Breast epithelium (tissue), 4 donors: ENCODE measurements at regions not wholly inside any gene's neighbourhood (a gene's known extent, or its start where the extent isn't known, plus 50 kb on each side); places are given as distances from the start of the nearest gene placed in this dataset.

Source experiments
- DNase-seq, 2 donors: peaks; one replicate each; pipeline ENCODE4 v3.0.0-alpha.2; 2019; ENCODE audit warnings: low spot score in 2 of 2
- H3K27ac ChIP-seq, 2 donors: fragments of 200-600 bp; sonication (generic) in 1 of 2; one replicate each; pipeline ENCODE4 v1.5.1; 2016 to 2019; ENCODE audit warnings: mild to moderate bottlenecking in 1 of 2
- H3K27me3 ChIP-seq, 2 donors: fragments of 200-600 bp; sonication (generic) in 1 of 2; one replicate each; pipeline versions ENCODE4 v1.5.1 to v1.6.0; 2017 to 2019; ENCODE audit warnings: control low read depth in 1 of 2, mild to moderate bottlenecking in 1 of 2
- H3K36me3 ChIP-seq: fragments of 200-600 bp; one replicate; pipeline ENCODE4 v1.5.1; 2019
- H3K4me1 ChIP-seq, 2 donors: fragments of 200-600 bp; sonication (generic); one replicate each; pipeline ENCODE4 v1.5.1; 2016 to 2019; ENCODE audit warnings: control low read depth in 1 of 2
- H3K4me3 ChIP-seq, 3 donors: fragments of 200-600 bp; sonication (generic); 1 replicate in 2 of 3; 2 replicates in 1 of 3; pipeline ENCODE4 v1.5.1; 2016 to 2019; ENCODE audit warnings: mild to moderate bottlenecking in 3 of 3, moderate library complexity in 2 of 3
- H3K9me3 ChIP-seq, 2 donors: fragments of 200-600 bp; sonication (generic) in 1 of 2; one replicate each; pipeline ENCODE4 v1.5.1; 2016 to 2019; ENCODE audit warnings: control low read depth in 1 of 2
- POLR2A ChIP-seq: fragments of 450-650 bp; IDR thresholded peaks from one replicate; pipeline ENCODE4 v1.6.1; 2016; ENCODE audit warnings: antibody characterized with exemption, mild to moderate bottlenecking, moderate library complexity
- POLR2AphosphoS5 ChIP-seq, 3 donors: sonication (generic); formaldehyde crosslinking; IDR thresholded peaks; one replicate each; pipeline ENCODE4 v1.6.1; 2017; ENCODE audit warnings: antibody characterized with exemption in 3 of 3
- intact Hi-C: fragments of 100-400 bp; cut with DNase I; formaldehyde crosslinking; loops from one replicate; pipeline ENCODE4 v1.15.1; 2023; ENCODE audit warnings: low total_unique reads
- TF ChIP-seq, protein P1 (sequence below), 3 donors: fragments of 450-650 bp; IDR thresholded peaks; one replicate each; pipeline ENCODE4 v1.5.1; 2016 to 2017; ENCODE audit warnings: antibody characterized with exemption in 3 of 3, mild to moderate bottlenecking in 3 of 3, moderate library complexity in 3 of 3

- Histone ChIP-seq H3K9me3 (no peaks in the 10 kb centered on the region), H3K4me3 (peak overlapping the region; percentile 33 to 68 (median 40)), H3K27me3 (peaks cover 0 to 34% of the 10 kb centered on the region in 2 donors), H3K4me1 (peaks cover 0 to 5% of the 10 kb centered on the region in 2 donors), H3K36me3 (no peaks in the 10 kb centered on the region), H3K27ac (no peak overlapping the region)
- intact Hi-C loops: no loop called here
- no peak for DNase-seq
- TF ChIP-seq, protein P1, sequence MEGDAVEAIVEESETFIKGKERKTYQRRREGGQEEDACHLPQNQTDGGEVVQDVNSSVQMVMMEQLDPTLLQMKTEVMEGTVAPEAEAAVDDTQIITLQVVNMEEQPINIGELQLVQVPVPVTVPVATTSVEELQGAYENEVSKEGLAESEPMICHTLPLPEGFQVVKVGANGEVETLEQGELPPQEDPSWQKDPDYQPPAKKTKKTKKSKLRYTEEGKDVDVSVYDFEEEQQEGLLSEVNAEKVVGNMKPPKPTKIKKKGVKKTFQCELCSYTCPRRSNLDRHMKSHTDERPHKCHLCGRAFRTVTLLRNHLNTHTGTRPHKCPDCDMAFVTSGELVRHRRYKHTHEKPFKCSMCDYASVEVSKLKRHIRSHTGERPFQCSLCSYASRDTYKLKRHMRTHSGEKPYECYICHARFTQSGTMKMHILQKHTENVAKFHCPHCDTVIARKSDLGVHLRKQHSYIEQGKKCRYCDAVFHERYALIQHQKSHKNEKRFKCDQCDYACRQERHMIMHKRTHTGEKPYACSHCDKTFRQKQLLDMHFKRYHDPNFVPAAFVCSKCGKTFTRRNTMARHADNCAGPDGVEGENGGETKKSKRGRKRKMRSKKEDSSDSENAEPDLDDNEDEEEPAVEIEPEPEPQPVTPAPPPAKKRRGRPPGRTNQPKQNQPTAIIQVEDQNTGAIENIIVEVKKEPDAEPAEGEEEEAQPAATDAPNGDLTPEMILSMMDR (IDR thresholded peaks at IDR 0.05): peak in 1 of 3 donors; percentile 11
- TF ChIP-seq POLR2A: no peak
Observed at GRCh38 chr7:101743241-101743994, 74.0 kb upstream of the CUX1 start.

DNA sequence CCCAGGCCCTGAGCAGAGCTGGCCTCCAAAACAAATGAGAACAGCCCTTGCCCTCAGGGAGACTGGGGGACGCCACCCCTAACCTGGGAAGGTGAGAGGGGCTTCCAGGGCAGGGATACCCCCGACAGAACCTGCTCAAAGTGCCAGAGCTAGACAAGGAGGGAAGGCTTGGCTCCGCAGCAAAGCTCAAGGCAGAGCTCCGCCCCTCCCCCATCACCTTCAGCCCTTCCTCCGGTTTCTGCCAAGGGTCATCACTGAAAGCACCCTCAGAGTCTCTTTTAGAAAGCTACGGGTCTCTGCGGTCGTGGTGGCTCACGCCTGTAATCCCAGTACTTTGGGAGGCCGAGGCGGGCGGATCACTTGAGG, 73.4 kb upstream of the CUX1 start:
- no peaks in the 10 kb centered on the region for H3K36me3 ChIP-seq

DNA sequence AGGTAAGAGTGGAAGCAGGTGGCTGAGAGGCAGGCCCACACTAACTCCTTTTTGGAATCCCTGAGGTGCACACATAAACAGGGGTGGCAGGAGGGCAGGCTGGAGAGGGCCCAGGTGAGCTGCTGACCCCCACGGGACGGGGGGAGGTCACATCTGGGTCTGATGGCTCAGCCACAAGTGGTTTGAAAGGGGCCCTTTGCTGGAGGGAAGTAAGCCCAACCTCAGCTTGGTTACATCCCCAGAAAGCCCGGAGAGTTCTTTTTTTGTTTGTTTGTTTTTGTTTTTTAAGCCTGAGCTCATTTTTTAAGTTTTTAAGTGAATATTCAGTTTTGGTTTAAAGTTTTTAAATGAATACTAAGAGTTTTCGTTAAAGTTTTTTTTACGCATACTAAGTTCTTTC, 72.8 kb upstream of the CUX1 start:
- peaks cover 0 to 5% of the 10 kb centered on the region in 2 donors for H3K4me1 ChIP-seq
- TF ChIP-seq POLR2A: no peak
- no peak for TF ChIP-seq POLR2AphosphoS5 (IDR thresholded peaks at IDR 0.05)
- TF ChIP-seq, protein P1 (IDR thresholded peaks at IDR 0.05): no peak
- intact Hi-C loops: no loop called here

More for the DNA sequence above, 73.4 kb upstream of the CUX1 start:
- DNase-seq: no peak
- Histone ChIP-seq H3K9me3 (no peaks in the 10 kb centered on the region), H3K4me1 (peaks cover 0 to 5% of the 10 kb centered on the region in 2 donors), H3K27me3 (peaks cover 0 to 34% of the 10 kb centered on the region in 2 donors), H3K4me3 (peak overlapping the region in 2 of 3 donors; percentile 40 to 68), H3K27ac (no peak overlapping the region)
- TF ChIP-seq POLR2AphosphoS5 (IDR thresholded peaks at IDR 0.05) (no peak), POLR2A (no peak)
- TF ChIP-seq, protein P1 (IDR thresholded peaks at IDR 0.05): no peak
- intact Hi-C loops: no loop called here

DNA sequence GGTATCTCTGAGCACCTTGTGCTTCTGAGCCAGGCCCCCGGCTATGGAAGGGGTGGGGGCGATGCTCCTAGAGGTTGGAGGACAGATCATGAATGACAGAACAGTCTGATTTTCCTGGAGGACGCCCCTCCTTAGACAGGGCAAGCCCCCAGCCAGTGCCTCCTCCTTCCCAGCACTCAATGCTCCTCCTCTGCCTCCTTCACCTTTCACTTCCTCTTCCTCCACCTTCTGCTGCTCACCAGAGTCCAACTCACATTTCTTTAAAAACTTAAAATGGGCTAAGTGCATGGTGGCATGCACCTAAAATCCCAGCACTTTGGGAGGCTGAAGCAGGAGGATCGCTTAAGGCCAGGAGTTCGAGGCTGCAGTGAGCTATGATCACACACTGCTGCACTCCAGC, 71.1 kb upstream of the CUX1 start:
- intact Hi-C loops: no loop called here
- Histone ChIP-seq H3K36me3 (no peaks in the 10 kb centered on the region), H3K4me3 (no peak overlapping the region), H3K27me3 (peaks cover 0 to 34% of the 10 kb centered on the region in 2 donors), H3K4me1 (peaks cover 0 to 5% of the 10 kb centered on the region in 2 donors), H3K27ac (no peak overlapping the region), H3K9me3 (no peaks in the 10 kb centered on the region)
- no peak for DNase-seq
- TF ChIP-seq, protein P1 (IDR thresholded peaks at IDR 0.05): no peak
- no peak for TF ChIP-seq POLR2AphosphoS5 (IDR thresholded peaks at IDR 0.05)
- TF ChIP-seq POLR2A: no peak

More for the DNA sequence above, 72.8 kb upstream of the CUX1 start:
- no peak overlapping the region for H3K27ac ChIP-seq
- no peak overlapping the region for H3K4me3 ChIP-seq
- no peaks in the 10 kb centered on the region for H3K9me3 ChIP-seq
- H3K36me3 ChIP-seq: no peaks in the 10 kb centered on the region
- no peak for DNase-seq
- peaks cover 0 to 34% of the 10 kb centered on the region in 2 donors for H3K27me3 ChIP-seq

- no peaks in the 10 kb centered on the region for H3K9me3 ChIP-seq
- no peak overlapping the region for H3K4me3 ChIP-seq
- peaks cover 0 to 5% of the 10 kb centered on the region in 2 donors for H3K4me1 ChIP-seq
- no peaks in the 10 kb centered on the region for H3K36me3 ChIP-seq
- peaks cover 0 to 30% of the 10 kb centered on the region in 2 donors for H3K27me3 ChIP-seq
- intact Hi-C loops: no loop called here
- H3K27ac ChIP-seq: no peak overlapping the region
- DNase-seq: no peak
- TF ChIP-seq, protein P1 (IDR thresholded peaks at IDR 0.05): no peak
- TF ChIP-seq POLR2AphosphoS5 (IDR thresholded peaks at IDR 0.05) (no peak), POLR2A (no peak)
Observed at GRCh38 chr7:101747053-101747878, 70.2 kb upstream of the CUX1 start.
